HEK293 (cell line): ENCODE measurements at regions not wholly inside any gene's neighbourhood (a gene's known extent, or its start where the extent isn't known, plus 50 kb on each side); places are given as distances from the start of the nearest gene placed in this dataset.

ENCODE experiments used
- CTCF ChIA-PET: fragments of 350-600 bp; formaldehyde crosslinking; extraction: SDS; loops from one replicate; lab custom pipeline; 2021; ENCODE audit warnings: antibody characterized with exemption; lab: Yijun Ruan, JAX
- POLR2A ChIA-PET: fragments of 300-600 bp; formaldehyde crosslinking; extraction: SDS; loops from one replicate; lab custom pipeline; 2020; ENCODE audit warnings: antibody characterized with exemption, inconsistent platforms; lab: Yijun Ruan, JAX
- H3K27ac ChIP-seq: fragments of 200-500 bp; sonication (Bioruptor generic); 2 replicates; pipeline ENCODE4 v1.5.1; 2014; ENCODE audit warnings: low read depth, low read length, control low read depth, inconsistent platforms; ENCODE audit errors: extremely low read depth
- H3K36me3 ChIP-seq, 2 experiments: fragments of 200-500 bp in 1 of 2; sonication (Bioruptor generic) in 1 of 2; 1 replicate in 1 of 2; 2 replicates in 1 of 2; pipeline ENCODE4 v1.5.1; 2014 to 2017; ENCODE audit warnings: inconsistent platforms in 2 of 2, low read length in 2 of 2; ENCODE audit not compliant: control insufficient read depth in 2 of 2, insufficient read depth in 1 of 2
- H3K4me1 ChIP-seq: fragments of 200-500 bp; sonication (Bioruptor generic); 2 replicates; pipeline ENCODE4 v1.5.1; 2014; ENCODE audit warnings: mild to moderate bottlenecking, low read length, inconsistent platforms; ENCODE audit not compliant: control insufficient read depth, insufficient read depth
- H3K4me3 ChIP-seq: 2 replicates; pipeline ENCODE4 v1.5.1; 2011; ENCODE audit warnings: low read depth, mild to moderate bottlenecking, control low read depth, low read length, moderate library complexity
- H3K9me3 ChIP-seq: fragments of 200-500 bp; sonication (Bioruptor generic); 2 replicates; pipeline ENCODE4 v1.5.1; 2014; ENCODE audit warnings: low read depth, low read length, inconsistent platforms; ENCODE audit not compliant: control insufficient read depth, insufficient read depth
- KLF1 ChIP-seq: fragments of 450-650 bp; formaldehyde crosslinking; IDR thresholded peaks from 2 replicates; pipeline ENCODE4 v1.5.1; 2016; ENCODE audit warnings: missing biosample characterization, missing genetic modification characterization
- KLF17 ChIP-seq: fragments of 450-650 bp; formaldehyde crosslinking; IDR thresholded peaks from 2 replicates; pipeline ENCODE4 v1.5.1; 2016; ENCODE audit warnings: missing biosample characterization, missing genetic modification characterization
- PRDM4 ChIP-seq: fragments of 450-650 bp; formaldehyde crosslinking; IDR thresholded peaks from 2 replicates; pipeline ENCODE4 v1.5.1; 2017; ENCODE audit warnings: missing biosample characterization, missing genetic modification characterization
- ZNF112 ChIP-seq: fragments of 450-650 bp; formaldehyde crosslinking; IDR thresholded peaks from 2 replicates; pipeline ENCODE4 v1.5.0; 2017; ENCODE audit warnings: missing biosample characterization, missing genetic modification characterization
- ZNF146 ChIP-seq: fragments of 450-650 bp; formaldehyde crosslinking; IDR thresholded peaks from 2 replicates; pipeline ENCODE4 v1.5.1; 2016; ENCODE audit warnings: missing biosample characterization, missing genetic modification characterization
- ZNF280C ChIP-seq: fragments of 450-650 bp; formaldehyde crosslinking; IDR thresholded peaks from 2 replicates; pipeline ENCODE4 v1.5.1; 2016; ENCODE audit warnings: missing biosample characterization, missing genetic modification characterization
- ZNF302 ChIP-seq: fragments of 450-650 bp; formaldehyde crosslinking; IDR thresholded peaks from 2 replicates; pipeline ENCODE4 v1.5.1; 2016; ENCODE audit warnings: missing biosample characterization, missing genetic modification characterization, low read depth
- ZNF350 ChIP-seq: fragments of 450-650 bp; formaldehyde crosslinking; IDR thresholded peaks from 2 replicates; pipeline ENCODE4 v1.5.0; 2017; ENCODE audit warnings: missing biosample characterization, mild to moderate bottlenecking, missing genetic modification characterization
- ZNF362 ChIP-seq: fragments of 450-650 bp; formaldehyde crosslinking; IDR thresholded peaks from 2 replicates; pipeline ENCODE4 v1.5.1; 2016; ENCODE audit warnings: missing biosample characterization, missing genetic modification characterization
- ZNF398 ChIP-seq: fragments of 450-650 bp; formaldehyde crosslinking; IDR thresholded peaks from 2 replicates; pipeline ENCODE4 v1.5.1; 2017; ENCODE audit warnings: missing biosample characterization, missing genetic modification characterization
- ZNF404 ChIP-seq: fragments of 450-650 bp; formaldehyde crosslinking; IDR thresholded peaks from 2 replicates; pipeline ENCODE4 v1.5.1; 2017; ENCODE audit warnings: missing biosample characterization, missing genetic modification characterization
- ZNF670 ChIP-seq: fragments of 450-650 bp; formaldehyde crosslinking; IDR thresholded peaks from 2 replicates; pipeline ENCODE4 v1.5.1; 2016; ENCODE audit warnings: missing biosample characterization, missing genetic modification characterization, low read depth
- ZNF76 ChIP-seq: fragments of 450-650 bp; formaldehyde crosslinking; IDR thresholded peaks from 2 replicates; pipeline ENCODE4; 2016; ENCODE audit warnings: low read depth, missing biosample characterization, missing genetic modification characterization, borderline replicate concordance
- ZNF785 ChIP-seq: fragments of 450-650 bp; formaldehyde crosslinking; IDR thresholded peaks from 2 replicates; pipeline ENCODE4 v1.5.1; 2016; ENCODE audit warnings: missing biosample characterization, missing genetic modification characterization
- ZNF791 ChIP-seq: fragments of 450-650 bp; formaldehyde crosslinking; IDR thresholded peaks from 2 replicates; pipeline ENCODE4 v1.5.1; 2016; ENCODE audit warnings: missing biosample characterization, missing genetic modification characterization
- ZNF830 ChIP-seq: fragments of 450-650 bp; IDR thresholded peaks from 2 replicates; pipeline ENCODE4 v1.5.0; 2018; ENCODE audit warnings: missing biosample characterization, missing genetic modification characterization, low read depth, mild to moderate bottlenecking, moderate library complexity
- ZNF843 ChIP-seq: fragments of 450-650 bp; formaldehyde crosslinking; IDR thresholded peaks from 2 replicates; pipeline ENCODE4 v1.5.1; 2016; ENCODE audit warnings: missing biosample characterization, missing genetic modification characterization
- ZSCAN23 ChIP-seq: fragments of 450-650 bp; formaldehyde crosslinking; IDR thresholded peaks from 2 replicates; pipeline ENCODE4 v1.5.1; 2016; ENCODE audit warnings: missing biosample characterization, missing genetic modification characterization
- ZSCAN5A ChIP-seq: fragments of 450-650 bp; formaldehyde crosslinking; IDR thresholded peaks from 2 replicates; pipeline ENCODE4 v1.5.1; 2016; ENCODE audit warnings: missing biosample characterization, missing genetic modification characterization
- TF ChIP-seq, protein P1 (sequence below): fragments of 450-650 bp; formaldehyde crosslinking; IDR thresholded peaks from 2 replicates; pipeline ENCODE4 v1.5.1; 2016; ENCODE audit warnings: missing biosample characterization, missing genetic modification characterization

- no peak overlapping the region for H3K27ac ChIP-seq
- ChIA-PET CTCF (no interaction called here), POLR2A (no interaction called here)
- TF ChIP-seq ZNF362 (no peak), ZSCAN5A (tag by site-specific recombination) (no peak), ZNF398 (tag by site-specific recombination) (no peak), ZNF404 (tag by site-specific recombination) (no peak)
- TF ChIP-seq, protein P1, sequence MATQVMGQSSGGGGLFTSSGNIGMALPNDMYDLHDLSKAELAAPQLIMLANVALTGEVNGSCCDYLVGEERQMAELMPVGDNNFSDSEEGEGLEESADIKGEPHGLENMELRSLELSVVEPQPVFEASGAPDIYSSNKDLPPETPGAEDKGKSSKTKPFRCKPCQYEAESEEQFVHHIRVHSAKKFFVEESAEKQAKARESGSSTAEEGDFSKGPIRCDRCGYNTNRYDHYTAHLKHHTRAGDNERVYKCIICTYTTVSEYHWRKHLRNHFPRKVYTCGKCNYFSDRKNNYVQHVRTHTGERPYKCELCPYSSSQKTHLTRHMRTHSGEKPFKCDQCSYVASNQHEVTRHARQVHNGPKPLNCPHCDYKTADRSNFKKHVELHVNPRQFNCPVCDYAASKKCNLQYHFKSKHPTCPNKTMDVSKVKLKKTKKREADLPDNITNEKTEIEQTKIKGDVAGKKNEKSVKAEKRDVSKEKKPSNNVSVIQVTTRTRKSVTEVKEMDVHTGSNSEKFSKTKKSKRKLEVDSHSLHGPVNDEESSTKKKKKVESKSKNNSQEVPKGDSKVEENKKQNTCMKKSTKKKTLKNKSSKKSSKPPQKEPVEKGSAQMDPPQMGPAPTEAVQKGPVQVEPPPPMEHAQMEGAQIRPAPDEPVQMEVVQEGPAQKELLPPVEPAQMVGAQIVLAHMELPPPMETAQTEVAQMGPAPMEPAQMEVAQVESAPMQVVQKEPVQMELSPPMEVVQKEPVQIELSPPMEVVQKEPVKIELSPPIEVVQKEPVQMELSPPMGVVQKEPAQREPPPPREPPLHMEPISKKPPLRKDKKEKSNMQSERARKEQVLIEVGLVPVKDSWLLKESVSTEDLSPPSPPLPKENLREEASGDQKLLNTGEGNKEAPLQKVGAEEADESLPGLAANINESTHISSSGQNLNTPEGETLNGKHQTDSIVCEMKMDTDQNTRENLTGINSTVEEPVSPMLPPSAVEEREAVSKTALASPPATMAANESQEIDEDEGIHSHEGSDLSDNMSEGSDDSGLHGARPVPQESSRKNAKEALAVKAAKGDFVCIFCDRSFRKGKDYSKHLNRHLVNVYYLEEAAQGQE (tag by site-specific recombination), result no peak
- H3K4me1 ChIP-seq, result no peaks in the 10 kb centered on the region
- no peaks in the 10 kb centered on the region for H3K36me3 ChIP-seq
- no peak overlapping the region for H3K4me3 ChIP-seq
- no peaks in the 10 kb centered on the region for H3K9me3 ChIP-seq
Measured at GRCh38 chr1:38287547-38287946, 241.0 kb upstream of the POU3F1 start.

GRCh38 chr1:38287036-38287435 lies 240.4 kb upstream of the POU3F1 start:
- CTCF ChIA-PET, result no interaction called here
- Histone ChIP-seq H3K27ac (no peak overlapping the region), H3K4me1 (no peaks in the 10 kb centered on the region), H3K9me3 (no peaks in the 10 kb centered on the region), H3K36me3 (no peaks in the 10 kb centered on the region), H3K4me3 (no peak overlapping the region)
- POLR2A ChIA-PET, result no interaction called here
- no peak for TF ChIP-seq KLF17 (tag by site-specific recombination)
- no peak for TF ChIP-seq PRDM4
- no peak for TF ChIP-seq ZSCAN23 (tag by site-specific recombination)
- TF ChIP-seq ZNF350 (tag by site-specific recombination), result no peak
- no peak for TF ChIP-seq ZNF112 (tag by site-specific recombination)
- no peak for TF ChIP-seq ZNF146 (tag by site-specific recombination)
- TF ChIP-seq ZNF302, result no peak
- no peak for TF ChIP-seq ZNF785
- no peak for TF ChIP-seq ZNF830 (tag by site-specific recombination)
- no peak for TF ChIP-seq ZNF843
- no peak for TF ChIP-seq ZNF280C (tag by site-specific recombination)
- TF ChIP-seq ZNF791, result no peak
- TF ChIP-seq ZNF76 (tag by site-specific recombination), result no peak
- no peak for TF ChIP-seq ZNF670
- TF ChIP-seq KLF1 (tag by site-specific recombination), result no peak
